Testis (tissue), 2 donors: ENCODE measurements at regions not wholly inside any gene's neighbourhood (a gene's known extent, or its start where the extent isn't known, plus 50 kb on each side); places are given as distances from the start of the nearest gene placed in this dataset.
"Not testable (repeated sequence)": the region's sequence is repeated elsewhere in the genome, so short reads cannot be mapped to it uniquely, and the experiment has no call there.

Experiments
- DNase-seq: peaks from one replicate; pipeline ENCODE4 v3.0.0-alpha.2; 2019
- H3K27ac ChIP-seq, 2 donors: fragments of 200-600 bp; sonication (generic); one replicate each; pipeline ENCODE4 v1.5.1; 2019
- H3K27me3 ChIP-seq: fragments of 200-600 bp; sonication (generic); one replicate; pipeline ENCODE4 v1.5.1; 2019
- H3K36me3 ChIP-seq: fragments of 200-600 bp; sonication (generic); one replicate; pipeline ENCODE4 v1.5.1; 2017; ENCODE audit warnings: low read depth; ENCODE audit errors: missing control alignments
- H3K4me1 ChIP-seq: fragments of 200-600 bp; sonication (generic); one replicate; pipeline ENCODE4 v1.5.1; 2019
- H3K4me3 ChIP-seq, 2 donors: fragments of 200-600 bp; sonication (generic); one replicate each; pipeline ENCODE4 v1.5.1; 2017 to 2019
- H3K9me3 ChIP-seq: fragments of 200-600 bp; sonication (generic); one replicate; pipeline ENCODE4 v1.5.1; 2017
- CTCF ChIP-seq, 3 experiments: fragments of 450-650 bp in 2 of 3; fragments of 200-600 bp in 1 of 3; sonication (generic) in 1 of 3; IDR thresholded peaks; one replicate each; pipeline ENCODE4 v1.5.1; 2016 to 2019; ENCODE audit warnings: antibody characterized with exemption in 3 of 3, mild to moderate bottlenecking in 2 of 3, moderate library complexity in 1 of 3
- POLR2A ChIP-seq: fragments of 450-650 bp; IDR thresholded peaks from one replicate; pipeline ENCODE4 v1.6.1; 2017; ENCODE audit warnings: antibody characterized with exemption, mild to moderate bottlenecking, moderate library complexity
- WGBS, 2 donors: methylation state at CpG; one replicate each; pipeline ENCODE4 v1.1.5; 2018; 5-methylcytosine and 5-hydroxymethylcytosine counted together
- intact Hi-C: fragments of 100-400 bp; cut with DNase I; formaldehyde crosslinking; loops from one replicate; pipeline ENCODE4 v1.15.1; 2023; ENCODE audit warnings: low total_unique reads

GRCh38 chrX:110915570-110915969 is 120.0 kb upstream of the CHRDL1 start:
- no peak for DNase-seq
- Histone ChIP-seq H3K27ac (no peak overlapping the region), H3K27me3 (no peaks in the 10 kb centered on the region), H3K9me3 (no peaks in the 10 kb centered on the region), H3K4me3 (no peak overlapping the region), H3K4me1 (no peaks in the 10 kb centered on the region), H3K36me3 (no peaks in the 10 kb centered on the region)
- TF ChIP-seq POLR2A (no peak), CTCF (IDR thresholded peaks at IDR 0.05) (no peak)
- intact Hi-C loops: no loop called here

GRCh38 chrX:110915111-110915510 is 119.5 kb upstream of the CHRDL1 start:
- TF ChIP-seq POLR2A: no peak
- TF ChIP-seq CTCF (IDR thresholded peaks at IDR 0.05): no peak
- intact Hi-C loops: no loop called here
- WGBS, 2 donors: 59 to 64% methylated on average over 3 of the region's 3 CpGs
- no peak overlapping the region for H3K4me3 ChIP-seq
- no peaks in the 10 kb centered on the region for H3K9me3 ChIP-seq
- no peaks in the 10 kb centered on the region for H3K27me3 ChIP-seq
- no peak for DNase-seq
- H3K36me3 ChIP-seq: no peaks in the 10 kb centered on the region
- no peaks in the 10 kb centered on the region for H3K4me1 ChIP-seq
- no peak overlapping the region for H3K27ac ChIP-seq

GRCh38 chrX:110914281-110914680 is 118.7 kb upstream of the CHRDL1 start:
- no peaks in the 10 kb centered on the region for H3K4me1 ChIP-seq
- TF ChIP-seq POLR2A (no peak), CTCF (IDR thresholded peaks at IDR 0.05) (no peak)
- H3K9me3 ChIP-seq: no peaks in the 10 kb centered on the region
- no peaks in the 10 kb centered on the region for H3K27me3 ChIP-seq
- no peak overlapping the region for H3K27ac ChIP-seq
- no peaks in the 10 kb centered on the region for H3K36me3 ChIP-seq
- 25 to 42% methylated on average over 1 of the region's 1 CpG for WGBS, 2 donors
- no peak overlapping the region for H3K4me3 ChIP-seq
- no peak for DNase-seq
- intact Hi-C loops: no loop called here

GRCh38 chrX:110904747-110905146 is 109.1 kb upstream of the CHRDL1 start:
- intact Hi-C loops, DNase-seq: not testable (repeated sequence)

DNA sequence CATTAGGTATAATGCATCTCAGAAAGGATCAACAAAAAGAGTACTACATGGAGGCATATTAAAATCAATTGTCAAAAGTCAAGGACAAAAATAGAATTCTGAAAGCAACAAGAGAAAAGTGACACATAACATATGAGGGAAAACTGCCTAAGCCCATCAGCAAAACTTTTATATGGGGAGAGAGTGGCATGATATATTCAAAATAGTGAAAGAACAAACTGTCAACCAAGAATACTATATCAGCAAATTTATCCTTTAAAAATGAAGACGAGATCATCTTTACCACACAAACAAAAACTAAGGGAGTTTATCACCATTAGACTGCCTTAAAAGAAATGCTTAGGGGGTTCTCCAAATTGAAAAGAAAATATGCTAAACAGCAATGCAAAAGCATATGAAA is 86.4 kb upstream of the CHRDL1 start:
- 64 to 90% methylated on average over 1 of the region's 1 CpG for WGBS, 2 donors
- H3K4me3 ChIP-seq: no peak overlapping the region
- H3K36me3 ChIP-seq: no peaks in the 10 kb centered on the region
- TF ChIP-seq POLR2A: no peak
- TF ChIP-seq CTCF (IDR thresholded peaks at IDR 0.05): no peak
- no peaks in the 10 kb centered on the region for H3K27me3 ChIP-seq
- intact Hi-C loops: no loop called here
- no peak overlapping the region for H3K27ac ChIP-seq
- H3K4me1 ChIP-seq: no peaks in the 10 kb centered on the region
- H3K9me3 ChIP-seq: no peaks in the 10 kb centered on the region
- no peak for DNase-seq

More at GRCh38 chrX:110904747-110905146, 109.1 kb upstream of the CHRDL1 start:
- H3K4me3 ChIP-seq, H3K27me3 ChIP-seq, H3K4me1 ChIP-seq, H3K36me3 ChIP-seq, H3K27ac ChIP-seq, H3K9me3 ChIP-seq: not testable (repeated sequence)
